Erythroblast (primary cell): ENCODE measurements at regions not wholly inside any gene's neighbourhood (a gene's known extent, or its start where the extent isn't known, plus 50 kb on each side); places are given as distances from the start of the nearest gene placed in this dataset.

ENCODE experiments used
- GATA1 ChIP-seq: IDR thresholded peaks from 2 replicates; pipeline ENCODE4 v1.6.1; 2011; ENCODE audit warnings: low read depth, mild to moderate bottlenecking, control low read depth, low read length, moderate library complexity
- POLR2A ChIP-seq: IDR thresholded peaks from 2 replicates; pipeline ENCODE4 v1.6.1; 2011; ENCODE audit warnings: mild to moderate bottlenecking, low read length

DNA sequence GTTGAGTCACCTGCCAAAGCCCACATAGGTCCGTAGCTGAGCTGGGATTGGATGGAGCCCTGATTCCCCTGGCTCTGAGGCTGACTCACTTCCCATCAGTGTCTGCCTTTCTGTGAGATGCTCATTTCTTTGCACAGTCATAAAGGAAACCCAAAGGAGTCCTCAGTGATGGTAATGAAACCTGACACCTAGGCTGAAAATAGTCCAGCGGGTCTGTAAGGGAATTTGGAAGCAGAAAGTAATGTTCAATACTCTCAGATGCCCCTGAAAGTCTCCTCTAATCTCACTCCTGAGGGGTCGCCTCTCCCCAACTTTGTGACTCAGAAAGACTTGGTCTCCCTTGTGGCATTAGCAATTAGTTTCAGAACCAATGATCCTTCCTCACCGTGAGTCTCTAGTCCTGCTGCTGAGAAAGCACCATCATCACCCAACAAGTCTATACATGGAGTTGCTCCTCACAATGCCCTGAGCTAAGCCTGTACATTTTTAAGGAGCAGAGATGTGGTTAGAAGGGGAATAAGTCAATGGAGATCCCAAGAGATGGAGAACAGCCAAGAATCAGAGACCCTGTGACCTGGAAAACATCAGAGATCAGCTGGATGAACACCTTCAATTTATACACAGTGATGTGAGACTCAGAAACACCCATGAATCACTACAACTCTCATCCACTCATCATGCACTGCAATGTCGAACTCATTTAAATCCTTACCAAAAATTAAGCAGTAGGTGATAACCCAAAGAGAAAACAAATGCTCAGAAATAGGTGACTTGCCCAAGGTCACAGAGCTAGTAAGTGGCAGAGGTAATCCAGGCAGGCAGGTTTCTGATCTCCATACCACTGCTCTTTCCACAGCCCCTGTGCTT, 219.0 kb upstream of the CPEB2 start:
- TF ChIP-seq POLR2A (no peak), GATA1 (no peak)
